H1 (cell line): ENCODE measurements at regions not wholly inside any gene's neighbourhood (a gene's known extent, or its start where the extent isn't known, plus 50 kb on each side); places are given as distances from the start of the nearest gene placed in this dataset.
A peak's percentile ranks its signal among the peaks of the same experiment; 100 is the strongest.

Source experiments
- ATF2 ChIP-seq: IDR thresholded peaks from 2 replicates; pipeline ENCODE4 v1.6.1; 2012; ENCODE audit warnings: low read length, inconsistent platforms
- BRCA1 ChIP-seq: IDR thresholded peaks from 2 replicates; pipeline ENCODE4 v1.6.1; 2012; ENCODE audit warnings: low read depth, low read length, improper control_type of control experiment
- CHD1 ChIP-seq: IDR thresholded peaks from 2 replicates; pipeline ENCODE4 v1.6.1; 2012; ENCODE audit warnings: low read depth, low read length, improper control_type of control experiment
- CHD2 ChIP-seq: IDR thresholded peaks from 2 replicates; pipeline ENCODE4 v1.6.1; 2012; ENCODE audit warnings: low read length, improper control_type of control experiment
- EGR1 ChIP-seq: IDR thresholded peaks from 2 replicates; pipeline ENCODE4 v1.6.1; 2011; ENCODE audit warnings: low read depth, low read length, borderline replicate concordance
- EP300 ChIP-seq, 2 experiments: IDR thresholded peaks; 1 replicate in 1 of 2; 2 replicates in 1 of 2; pipeline ENCODE4 v1.6.1; 2011 to 2012; ENCODE audit warnings: low read depth in 2 of 2, low read length in 2 of 2, mild to moderate bottlenecking in 2 of 2, borderline replicate concordance in 1 of 2, inconsistent platforms in 1 of 2, moderate library complexity in 1 of 2
- EZH2 ChIP-seq: fragments of 200-600 bp; sonication (generic); IDR thresholded peaks from 2 replicates; pipeline ENCODE4 v1.7.1; 2012; ENCODE audit warnings: low read depth, mild to moderate bottlenecking, moderate library complexity, low read length, inconsistent platforms; ENCODE audit not compliant: severe bottlenecking
- GABPA ChIP-seq: IDR thresholded peaks from 2 replicates; pipeline ENCODE4 v1.6.1; 2011; ENCODE audit warnings: mild to moderate bottlenecking, low read length, moderate library complexity, borderline replicate concordance; ENCODE audit not compliant: insufficient read depth
- GTF2F1 ChIP-seq: IDR thresholded peaks from 2 replicates; pipeline ENCODE4 v1.6.1; 2012; ENCODE audit warnings: low read depth, low read length, improper control_type of control experiment, borderline replicate concordance
- KDM5A ChIP-seq: fragments of 200-600 bp; IDR thresholded peaks from 2 replicates; pipeline ENCODE4 v1.7.1; 2012; ENCODE audit warnings: mild to moderate bottlenecking, low read length, inconsistent platforms, mixed read lengths
- NRF1 ChIP-seq: IDR thresholded peaks from 2 replicates; pipeline ENCODE4 v1.6.1; 2011; ENCODE audit warnings: mild to moderate bottlenecking, low read depth, low read length, improper control_type of control experiment
- PHF8 ChIP-seq: fragments of 200-600 bp; sonication (generic); conservative IDR thresholded peaks from 2 replicates; pipeline ENCODE4 v1.7.1; 2012; ENCODE audit warnings: low read depth, mild to moderate bottlenecking, inconsistent platforms, low read length, moderate library complexity
- POLR2A ChIP-seq, 2 experiments: IDR thresholded peaks; 1 replicate in 1 of 2; 2 replicates in 1 of 2; pipeline ENCODE4 v1.6.1; 2011; ENCODE audit warnings: low read depth in 2 of 2, low read length in 2 of 2, mild to moderate bottlenecking in 2 of 2; ENCODE audit errors: control extremely low read depth in 1 of 2
- RFX5 ChIP-seq: IDR thresholded peaks from 2 replicates; pipeline ENCODE4 v1.6.1; 2011; ENCODE audit warnings: low read depth, low read length, improper control_type of control experiment, borderline replicate concordance
- SIN3A ChIP-seq, 2 experiments: IDR thresholded peaks in 1 of 2; conservative IDR thresholded peaks in 1 of 2; 2 replicates each; pipeline ENCODE4 v1.6.1; 2011 to 2012; ENCODE audit warnings: low read length in 2 of 2, improper control_type of control experiment in 1 of 2, low read depth in 1 of 2, mild to moderate bottlenecking in 1 of 2
- SIRT6 ChIP-seq: IDR thresholded peaks from one replicate; pipeline ENCODE4 v1.7.1; 2012; ENCODE audit warnings: low read length, inconsistent platforms
- SIX5 ChIP-seq: IDR thresholded peaks from 2 replicates; pipeline ENCODE4 v1.6.1; 2011; ENCODE audit warnings: mild to moderate bottlenecking, low read depth, low read length
- TAF7 ChIP-seq: optimal IDR thresholded peaks from 2 replicates; pipeline ENCODE3; 2011; ENCODE audit warnings: low read depth, mild to moderate bottlenecking, inconsistent platforms, low read length, moderate library complexity, borderline replicate concordance
- ZNF274 ChIP-seq: IDR thresholded peaks from 2 replicates; pipeline ENCODE4 v1.7.0; 2012; ENCODE audit warnings: low read length, borderline replicate concordance; ENCODE audit errors: extremely low read depth

- TF ChIP-seq RFX5, result no peak
- no peak for TF ChIP-seq ATF2
- TF ChIP-seq SIX5, result no peak
- TF ChIP-seq EGR1, result peak; percentile 62; the same call in 1 of the 2 replicates
- peak; percentile 60 for TF ChIP-seq ZNF274
- peak in 1 of 2 experiments; percentile 78; a peak in 1 of 3 replicates for TF ChIP-seq EP300 (IDR thresholded peaks at IDR 0.05; ENCODE audit: borderline replicate concordance in 1 of 2, low read depth in 2 of 2, low read length in 2 of 2)
- TF ChIP-seq CHD1, result no peak
- no peak for TF ChIP-seq GABPA
- TF ChIP-seq GTF2F1, result no peak
- no peak for TF ChIP-seq BRCA1
- no peak for TF ChIP-seq NRF1
- no peak for TF ChIP-seq PHF8
- TF ChIP-seq KDM5A, result no peak
- TF ChIP-seq SIN3A (conservative IDR thresholded peaks at IDR 0.05 in 1 of 2, IDR thresholded peaks at IDR 0.05 in 1 of 2; ENCODE audit: low read depth in 1 of 2, low read length in 2 of 2), result no peak
- TF ChIP-seq TAF7, result no peak
- TF ChIP-seq CHD2, result no peak
- TF ChIP-seq POLR2A (IDR thresholded peaks at IDR 0.05; ENCODE audit: control extremely low read depth in 1 of 2, low read depth in 2 of 2, low read length in 2 of 2), result no peak
- no peak for TF ChIP-seq EZH2
- TF ChIP-seq SIRT6, result no peak
- TF ChIP-seq, all 59 proteins: peak for 13
These were observed 212.8 kb upstream of the SYT1 start (continued) for GRCh38 chr12:78651755-78652154.
